ENCODE measurements at regions not wholly inside any gene's neighbourhood (a gene's known extent, or its start where the extent isn't known, plus 50 kb on each side); places are given as distances from the start of the nearest gene placed in this dataset.
"Not testable (repeated sequence)": the region's sequence is repeated elsewhere in the genome, so short reads cannot be mapped to it uniquely, and the experiment has no call there.

DNA sequence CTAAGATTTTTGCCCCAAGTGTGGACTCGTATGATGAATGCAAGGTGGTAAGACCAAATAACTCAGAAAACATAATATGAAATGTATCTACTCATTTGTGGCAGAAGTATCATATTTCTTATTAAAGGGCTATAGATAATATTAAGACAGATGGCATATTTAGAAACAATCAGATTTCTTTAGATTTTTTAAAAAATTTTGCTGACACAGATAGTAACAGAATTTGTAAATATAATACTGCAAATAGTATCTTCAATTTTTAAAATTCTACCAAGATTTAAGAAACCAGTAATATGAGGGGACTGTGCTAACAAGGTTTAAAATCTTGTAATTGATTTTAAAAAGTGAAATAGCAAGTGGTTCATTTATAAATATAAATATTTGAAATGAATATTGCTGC is 1064.1 kb downstream of the DIPK2A start:
- POLR2A ChIA-PET = no interaction called here
- TF ChIP-seq, protein P1, sequence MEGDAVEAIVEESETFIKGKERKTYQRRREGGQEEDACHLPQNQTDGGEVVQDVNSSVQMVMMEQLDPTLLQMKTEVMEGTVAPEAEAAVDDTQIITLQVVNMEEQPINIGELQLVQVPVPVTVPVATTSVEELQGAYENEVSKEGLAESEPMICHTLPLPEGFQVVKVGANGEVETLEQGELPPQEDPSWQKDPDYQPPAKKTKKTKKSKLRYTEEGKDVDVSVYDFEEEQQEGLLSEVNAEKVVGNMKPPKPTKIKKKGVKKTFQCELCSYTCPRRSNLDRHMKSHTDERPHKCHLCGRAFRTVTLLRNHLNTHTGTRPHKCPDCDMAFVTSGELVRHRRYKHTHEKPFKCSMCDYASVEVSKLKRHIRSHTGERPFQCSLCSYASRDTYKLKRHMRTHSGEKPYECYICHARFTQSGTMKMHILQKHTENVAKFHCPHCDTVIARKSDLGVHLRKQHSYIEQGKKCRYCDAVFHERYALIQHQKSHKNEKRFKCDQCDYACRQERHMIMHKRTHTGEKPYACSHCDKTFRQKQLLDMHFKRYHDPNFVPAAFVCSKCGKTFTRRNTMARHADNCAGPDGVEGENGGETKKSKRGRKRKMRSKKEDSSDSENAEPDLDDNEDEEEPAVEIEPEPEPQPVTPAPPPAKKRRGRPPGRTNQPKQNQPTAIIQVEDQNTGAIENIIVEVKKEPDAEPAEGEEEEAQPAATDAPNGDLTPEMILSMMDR (IDR thresholded peaks at IDR 0.05; ENCODE audit: low read depth, low read length) = no peak
- no peaks in the 10 kb centered on the region for H3K27me3 ChIP-seq (ENCODE audit: control insufficient read depth, insufficient read depth, low read length)
- H3K27ac ChIP-seq (ENCODE audit: low read depth, low read length) = no peak overlapping the region
- DNase-seq (ENCODE audit: low read depth, low spot score) = no peak
- H3K4me3 ChIP-seq (ENCODE audit: low read depth, low read length) = no peak overlapping the region
- no peaks in the 10 kb centered on the region for H3K9me3 ChIP-seq (ENCODE audit: control insufficient read depth, insufficient read depth, low read length)
- CTCF ChIA-PET = no interaction called here

GRCh38 chr3:145054055-145054454 is 1082.4 kb downstream of the DIPK2A start:
- CTCF ChIA-PET; DNase-seq (ENCODE audit: low read depth, low spot score); H3K27ac ChIP-seq (ENCODE audit: low read depth, low read length); H3K4me3 ChIP-seq (ENCODE audit: low read depth, low read length); POLR2A ChIA-PET; H3K27me3 ChIP-seq (ENCODE audit: control insufficient read depth, insufficient read depth, low read length); H3K9me3 ChIP-seq (ENCODE audit: control insufficient read depth, insufficient read depth, low read length): not testable (repeated sequence)

DNA sequence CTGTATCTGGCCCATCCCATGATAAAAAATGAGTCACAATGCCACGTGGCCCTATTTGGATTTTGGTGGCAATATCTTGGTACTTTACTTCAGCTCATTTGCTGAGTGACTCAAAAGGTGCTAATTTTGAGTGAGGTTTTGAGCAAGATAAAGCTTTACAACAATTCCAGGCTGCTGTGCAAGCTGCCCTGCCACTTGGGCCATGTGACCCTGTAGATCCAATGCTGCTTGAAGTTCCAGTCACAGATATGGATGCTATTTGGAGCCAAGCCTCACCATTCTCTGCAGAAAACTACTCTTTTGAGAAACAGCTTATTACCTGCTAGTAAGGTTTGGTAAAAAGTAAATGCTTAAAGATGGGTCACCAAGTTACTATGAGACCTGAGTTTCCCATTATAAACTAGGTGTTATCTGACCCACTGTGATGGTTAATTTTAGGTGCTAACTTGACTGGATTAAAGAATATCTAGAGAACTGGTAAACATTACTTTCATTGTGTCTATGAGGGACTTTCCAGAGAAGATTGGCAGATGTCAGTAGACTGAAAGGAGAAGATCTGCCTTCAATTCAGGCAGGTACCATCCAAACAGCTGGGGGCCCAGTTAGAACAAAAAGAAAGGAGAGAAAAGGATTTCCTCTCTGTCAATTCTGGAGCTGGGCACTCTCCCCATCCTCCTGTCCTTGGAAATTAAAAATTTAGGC is 1083.9 kb downstream of the DIPK2A start:
- Histone ChIP-seq H3K27me3 (ENCODE audit: control insufficient read depth, insufficient read depth, low read length) (no peaks in the 10 kb centered on the region), H3K9me3 (ENCODE audit: control insufficient read depth, insufficient read depth, low read length) (no peaks in the 10 kb centered on the region), H3K27ac (ENCODE audit: low read depth, low read length) (no peak overlapping the region), H3K4me3 (ENCODE audit: low read depth, low read length) (no peak overlapping the region)
- no peak for DNase-seq (ENCODE audit: low read depth, low spot score)
- TF ChIP-seq, protein P1 (IDR thresholded peaks at IDR 0.05; ENCODE audit: low read depth, low read length) = no peak
- ChIA-PET CTCF (no interaction called here), POLR2A (no interaction called here)

DNA sequence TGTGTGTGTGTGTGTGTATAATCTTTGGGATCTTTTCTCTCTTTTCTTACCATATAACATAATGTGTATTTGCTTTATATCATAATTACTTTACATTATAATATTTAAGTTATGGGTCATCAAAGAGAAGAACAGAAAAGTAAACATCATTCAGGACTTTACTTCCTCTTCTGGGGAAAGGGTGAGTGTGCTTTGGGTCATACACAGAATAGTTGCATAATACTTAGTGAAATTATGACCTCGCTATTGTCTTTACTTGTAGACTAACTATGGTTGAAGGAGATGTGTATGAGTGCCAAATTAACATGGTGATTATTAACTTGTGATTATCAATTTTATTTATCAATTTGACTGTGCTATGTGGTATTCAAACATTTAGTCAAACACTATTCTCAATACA is 1086.9 kb downstream of the DIPK2A start:
- DNase-seq (ENCODE audit: low read depth, low spot score) = no peak
- H3K4me3 ChIP-seq (ENCODE audit: low read depth, low read length) = no peak overlapping the region
- H3K9me3 ChIP-seq (ENCODE audit: control insufficient read depth, insufficient read depth, low read length) = peaks cover 7% of the 10 kb centered on the region
- TF ChIP-seq, protein P1 (IDR thresholded peaks at IDR 0.05; ENCODE audit: low read depth, low read length) = no peak
- no peaks in the 10 kb centered on the region for H3K27me3 ChIP-seq (ENCODE audit: control insufficient read depth, insufficient read depth, low read length)
- CTCF ChIA-PET = no interaction called here
- POLR2A ChIA-PET = no interaction called here
- no peak overlapping the region for H3K27ac ChIP-seq (ENCODE audit: low read depth, low read length)

DNA sequence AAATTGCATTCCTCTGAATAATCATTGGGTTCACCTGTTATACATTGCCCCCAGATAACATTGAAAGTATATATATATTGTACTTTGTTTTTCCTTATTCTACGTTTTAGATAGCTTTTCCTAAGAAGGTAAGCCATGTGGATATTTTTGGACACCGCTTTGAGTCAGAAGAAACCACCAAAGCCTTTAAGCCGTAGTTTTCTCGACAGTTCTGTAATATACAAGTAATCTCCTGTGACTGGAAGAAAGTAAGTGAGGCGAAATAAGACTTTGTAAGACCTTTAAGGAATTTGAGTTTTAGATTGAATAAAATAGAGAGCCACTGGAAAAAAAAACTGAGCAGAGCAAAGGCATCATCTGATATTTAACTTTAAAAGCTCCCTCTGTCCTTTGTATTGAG is 1092.0 kb downstream of the DIPK2A start:
- CTCF ChIA-PET = no interaction called here
- DNase-seq (ENCODE audit: low read depth, low spot score) = no peak
- Histone ChIP-seq H3K27ac (ENCODE audit: low read depth, low read length) (no peak overlapping the region), H3K27me3 (ENCODE audit: control insufficient read depth, insufficient read depth, low read length) (no peaks in the 10 kb centered on the region), H3K9me3 (ENCODE audit: control insufficient read depth, insufficient read depth, low read length) (peaks cover 7% of the 10 kb centered on the region), H3K4me3 (ENCODE audit: low read depth, low read length) (no peak overlapping the region)
- POLR2A ChIA-PET = no interaction called here
- TF ChIP-seq, protein P1 (IDR thresholded peaks at IDR 0.05; ENCODE audit: low read depth, low read length) = no peak

DNA sequence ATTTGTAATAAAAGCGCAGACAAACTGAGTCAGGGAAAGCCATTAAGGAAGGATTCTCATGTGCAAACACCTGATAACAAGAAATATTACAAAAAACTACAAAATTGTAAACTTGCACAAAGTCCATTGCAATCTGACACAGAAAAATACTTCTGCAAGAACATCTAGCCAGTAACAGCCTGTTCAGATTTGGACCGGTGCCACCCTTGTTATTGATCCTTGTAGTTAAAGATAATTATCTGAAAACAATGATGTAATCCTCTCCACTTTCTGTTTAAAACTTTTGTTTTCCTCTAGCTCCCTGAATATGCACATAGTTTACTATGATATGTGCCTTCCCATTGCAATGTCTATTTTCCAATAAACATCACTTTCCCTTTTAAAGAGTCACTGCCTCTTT is 1090.2 kb downstream of the PLOD2 start:
- Histone ChIP-seq H3K27me3 (ENCODE audit: control insufficient read depth, insufficient read depth, low read length) (no peaks in the 10 kb centered on the region), H3K4me3 (ENCODE audit: low read depth, low read length) (no peak overlapping the region), H3K27ac (ENCODE audit: low read depth, low read length) (no peak overlapping the region), H3K9me3 (ENCODE audit: control insufficient read depth, insufficient read depth, low read length) (no peaks in the 10 kb centered on the region)
- no peak for DNase-seq (ENCODE audit: low read depth, low spot score)
- ChIA-PET CTCF (no interaction called here), POLR2A (no interaction called here)
- TF ChIP-seq, protein P1 (IDR thresholded peaks at IDR 0.05; ENCODE audit: low read depth, low read length) = no peak
